NOMO-1 treated with DMSO at 0.1 percent for 48 hours (cell line): ENCODE measurements at regions not wholly inside any gene's neighbourhood (a gene's known extent, or its start where the extent isn't known, plus 50 kb on each side); places are given as distances from the start of the nearest gene placed in this dataset.

Experiments
- DNase-seq: peaks from one replicate; lab custom pipeline; 2025; ENCODE audit not compliant: unreplicated experiment; lab: John Stamatoyannopoulos, UW

DNA sequence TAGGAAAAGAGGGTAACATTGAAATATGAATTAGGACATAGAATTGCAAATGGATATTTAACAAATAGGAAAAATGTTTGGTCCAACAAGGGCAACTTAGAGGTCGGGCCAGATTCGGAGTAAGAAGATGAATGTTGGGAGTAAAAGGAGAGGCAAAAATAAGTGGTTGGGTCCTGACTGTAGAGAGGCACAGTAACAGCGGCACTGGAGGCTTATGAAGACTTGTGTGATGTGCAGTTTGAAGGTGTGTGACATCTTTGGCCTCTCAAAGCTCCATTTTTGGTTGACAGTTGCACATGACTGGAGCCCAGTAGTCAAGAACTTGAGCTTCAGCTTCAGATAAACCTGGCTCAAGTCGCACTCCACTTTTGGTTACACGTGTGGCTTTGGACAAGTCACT, 109.9 kb upstream of the PAXBP1 start:
- no peak for DNase-seq

DNA sequence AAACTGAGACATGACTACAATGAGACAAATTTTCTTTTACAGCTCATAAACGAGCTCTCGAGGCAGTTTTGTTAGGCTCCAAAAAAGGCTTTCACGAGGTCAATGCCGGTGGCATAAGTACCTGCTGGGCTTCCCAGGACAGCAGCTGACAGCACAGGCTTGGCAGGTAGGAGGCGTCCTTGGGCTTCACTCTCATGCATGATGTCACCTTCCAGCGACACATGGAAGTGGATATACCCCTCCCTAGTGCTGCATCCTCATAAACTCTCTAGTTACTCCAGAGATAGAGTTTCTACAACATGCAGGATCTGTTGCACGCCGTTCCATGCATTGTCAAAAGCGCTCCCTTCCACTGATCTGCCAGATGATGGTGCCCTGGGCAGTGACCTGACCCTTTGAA, 112.5 kb upstream of the PAXBP1 start:
- DNase-seq, result no peak

DNA sequence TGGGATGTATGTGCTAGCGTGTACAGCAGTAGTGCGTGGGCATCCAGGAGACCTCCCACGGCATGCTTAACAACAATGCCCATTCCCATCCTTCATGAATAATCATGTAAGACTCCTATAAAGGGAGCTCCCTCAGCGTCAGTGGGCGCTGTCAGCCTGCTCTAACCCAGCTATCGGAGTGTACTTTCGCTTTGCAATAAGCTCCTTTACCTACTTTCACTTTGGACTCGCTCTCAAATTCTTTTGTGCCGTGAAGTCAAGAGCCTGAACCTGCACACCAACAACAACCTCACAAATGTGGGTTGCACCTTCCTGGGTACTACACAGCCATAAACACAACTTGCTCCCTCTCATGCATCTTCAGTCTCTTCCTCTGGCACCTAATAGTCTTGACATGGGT, 114.8 kb upstream of the PAXBP1 start:
- DNase-seq, result no peak

DNA sequence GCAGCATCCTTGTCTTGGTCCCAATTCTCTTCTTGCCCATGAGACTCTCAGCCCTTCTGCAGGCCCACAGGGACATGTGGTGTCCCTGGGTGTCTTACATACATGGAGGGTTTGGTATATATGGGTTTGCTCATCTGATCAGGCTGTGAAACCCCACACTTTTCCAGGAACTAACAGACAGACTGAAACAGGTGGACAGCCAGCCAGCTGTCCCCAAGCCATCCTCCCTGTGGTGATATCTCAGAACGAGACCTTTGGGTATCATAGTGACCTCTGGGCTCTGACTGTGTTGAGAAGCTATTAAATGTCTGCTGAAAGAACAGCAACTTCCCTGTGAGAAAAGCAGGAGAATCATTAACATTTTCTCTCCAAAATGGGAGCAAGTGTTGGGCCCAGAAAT, 115.5 kb upstream of the PAXBP1 start:
- DNase-seq, result no peak

DNA sequence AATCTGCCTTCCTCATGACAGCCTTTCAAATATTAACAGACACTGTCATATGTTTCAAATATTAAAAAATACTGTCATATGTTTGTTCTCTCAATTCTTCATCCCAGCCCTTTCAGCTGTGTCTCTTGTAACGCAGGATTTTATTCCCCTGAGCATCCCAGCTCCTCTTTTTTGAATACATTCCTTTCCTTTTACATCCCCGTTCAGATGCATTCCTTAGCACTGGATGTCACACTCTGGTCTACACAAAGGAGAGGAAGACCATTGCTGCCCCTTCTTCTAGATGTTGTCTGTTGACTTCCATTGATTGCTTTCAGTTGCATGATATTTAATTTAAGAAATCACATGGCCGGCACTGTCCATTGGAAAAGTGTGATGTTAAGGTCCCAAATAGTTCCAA, 117.4 kb upstream of the PAXBP1 start:
- DNase-seq, result no peak

DNA sequence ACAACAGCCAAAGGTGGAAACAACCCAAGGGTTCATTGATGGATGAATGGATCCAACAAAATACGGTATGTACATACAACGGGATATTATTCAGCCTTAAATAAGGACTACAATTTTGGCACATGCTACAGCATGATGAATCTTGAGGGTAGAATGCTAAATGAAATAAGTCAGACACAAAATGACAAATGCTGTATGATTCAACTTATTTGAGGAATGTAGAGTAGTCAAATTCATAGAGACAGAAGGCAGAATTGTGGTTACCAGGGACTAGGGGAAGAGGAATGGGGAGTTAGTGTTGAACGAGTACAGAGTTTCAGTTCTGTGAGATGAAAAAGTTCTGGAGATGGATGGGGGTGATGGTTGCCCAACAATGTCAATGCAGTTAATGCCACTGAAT, 118.0 kb upstream of the PAXBP1 start:
- DNase-seq, result no peak

DNA sequence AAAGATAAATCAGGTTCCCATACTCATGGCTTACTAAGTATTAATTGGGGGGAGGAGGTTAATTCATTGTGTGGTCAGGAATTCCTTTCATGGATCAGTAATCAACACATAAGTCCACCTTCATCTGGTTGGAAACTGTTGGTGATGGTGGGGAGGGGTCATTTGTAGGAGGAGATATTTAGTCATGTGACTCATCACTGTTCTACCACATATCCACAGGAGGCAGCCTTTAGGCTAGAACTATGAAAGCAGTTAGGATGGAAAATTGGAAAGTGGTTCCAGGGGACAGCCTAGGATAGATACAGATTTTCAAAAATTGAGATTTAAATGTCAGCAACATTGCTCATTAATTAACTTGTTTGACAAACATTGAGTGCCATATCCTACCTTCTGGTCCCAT, 122.8 kb upstream of the PAXBP1 start:
- DNase-seq, result no peak

DNA sequence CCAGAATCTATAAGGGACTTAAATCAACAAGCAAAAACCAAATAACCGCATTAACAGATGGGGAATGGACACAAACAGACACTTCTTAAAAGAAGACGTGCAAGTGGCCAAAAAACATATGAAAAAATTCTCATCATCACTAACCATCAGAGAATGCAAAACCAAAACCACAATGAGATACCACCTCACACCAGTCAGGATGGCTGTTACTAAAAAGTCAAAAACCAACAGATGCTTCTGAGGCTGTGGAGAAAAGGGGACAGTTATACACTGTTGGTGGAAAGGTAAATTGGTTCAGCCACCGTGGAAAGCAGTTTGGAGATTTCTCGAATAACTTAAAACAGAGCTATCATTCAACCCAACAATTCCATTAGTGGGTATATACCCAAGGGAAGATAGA, 124.9 kb upstream of the OLIG2 start:
- no peak for DNase-seq

DNA sequence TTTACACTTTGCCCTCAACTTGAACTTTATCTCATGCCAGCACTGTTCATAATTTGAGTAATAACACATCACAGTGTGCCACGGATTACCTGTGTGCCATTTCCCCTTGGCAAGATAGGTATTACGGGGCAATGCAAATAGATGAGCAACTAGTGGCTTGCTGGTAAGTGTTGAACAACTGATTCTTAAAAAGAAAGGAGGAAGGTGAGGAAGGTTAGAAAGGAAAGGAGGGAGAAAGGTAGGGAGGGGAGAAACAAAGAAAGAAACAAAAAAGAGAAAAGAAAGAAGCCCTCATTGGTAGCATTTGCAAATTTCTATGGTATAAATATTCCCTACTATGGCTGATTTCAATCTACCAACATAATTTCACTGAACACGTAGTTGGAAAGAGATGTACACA, 118.2 kb upstream of the OLIG2 start:
- DNase-seq, result no peak

DNA sequence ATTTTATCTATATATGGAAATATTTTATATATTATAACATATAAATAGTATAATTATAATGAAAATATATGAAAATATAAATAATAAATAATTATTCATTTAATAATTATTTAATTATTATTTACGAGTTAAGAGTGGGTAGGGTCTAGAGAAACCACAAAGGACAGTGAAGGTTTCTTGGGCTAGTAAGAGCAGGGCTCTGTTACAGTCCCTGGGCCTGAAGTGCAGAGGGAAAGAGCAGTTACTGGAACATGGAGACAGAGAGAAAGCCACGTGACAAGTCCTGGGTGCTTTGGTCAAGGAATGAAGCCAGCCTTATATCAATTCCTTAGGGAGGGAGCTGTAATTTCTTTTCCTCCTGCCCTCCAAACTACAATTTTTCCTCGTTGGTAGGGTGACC, 117.2 kb upstream of the OLIG2 start:
- no peak for DNase-seq

DNA sequence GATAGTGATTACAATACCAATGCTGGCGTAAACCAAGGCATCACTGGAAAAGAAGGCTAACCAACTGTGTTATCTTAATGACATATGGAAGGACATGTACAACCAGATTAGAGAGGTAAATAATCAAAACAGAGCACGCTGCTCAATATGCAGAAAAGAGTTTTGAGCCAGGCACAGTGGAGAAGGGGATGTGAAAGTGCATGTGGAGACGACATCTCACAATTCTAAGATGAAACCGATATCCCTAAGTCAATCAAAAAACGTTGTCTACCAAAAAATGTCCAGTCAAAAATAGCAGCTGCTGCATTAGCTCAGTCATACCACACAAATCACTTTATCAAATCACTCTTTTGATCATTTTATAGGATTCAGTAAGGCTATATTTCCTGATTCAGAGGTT, 116.3 kb upstream of the OLIG2 start:
- DNase-seq, result peak; percentile 41

DNA sequence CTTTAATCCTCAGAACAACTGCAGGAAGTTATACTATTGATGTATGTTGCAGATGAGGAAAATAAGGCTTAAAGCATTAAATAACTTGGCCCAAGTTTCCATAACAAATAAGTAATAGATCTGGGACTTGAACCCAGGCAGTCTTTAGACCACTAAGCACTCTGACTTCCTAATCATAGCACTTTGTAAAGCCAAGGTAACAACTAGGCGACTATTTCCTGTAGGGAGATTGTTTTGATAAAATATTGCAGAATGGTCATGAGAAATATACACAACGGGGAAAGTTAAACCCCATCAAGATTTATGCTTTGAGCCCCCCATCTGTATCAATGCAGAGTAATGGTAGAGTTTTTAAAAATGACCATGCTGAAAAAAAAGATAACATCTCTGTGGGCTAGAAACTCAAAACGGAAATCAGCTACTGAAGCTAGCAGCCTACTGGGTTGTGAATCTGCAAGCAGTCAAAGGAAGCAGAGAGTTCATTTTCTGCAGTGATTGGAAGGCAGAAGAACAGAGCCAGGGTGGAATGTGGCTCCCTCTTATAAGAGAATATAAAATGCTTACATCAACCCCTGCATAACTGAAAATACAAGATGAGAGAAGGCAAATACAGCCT, 111.2 kb upstream of the OLIG2 start:
- no peak for DNase-seq

DNA sequence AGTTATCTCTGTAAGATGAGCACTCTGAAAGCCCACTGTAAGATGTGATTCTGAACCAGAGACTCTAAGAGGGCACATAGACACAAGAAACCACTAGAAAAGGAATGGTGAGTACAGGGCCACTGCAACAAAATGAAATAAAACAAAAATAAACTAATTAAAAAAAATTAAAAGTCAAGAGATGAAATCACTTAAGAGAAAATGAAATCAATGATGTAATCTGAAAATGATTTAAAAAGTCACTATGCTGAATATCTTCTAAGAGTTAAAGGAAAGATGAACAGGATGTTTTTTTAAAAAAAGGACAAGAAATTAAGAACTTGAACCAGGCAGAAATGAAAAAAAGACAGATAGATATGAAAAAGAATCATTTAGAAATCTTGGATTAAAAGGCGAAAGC, 110.6 kb upstream of the OLIG2 start:
- no peak for DNase-seq

DNA sequence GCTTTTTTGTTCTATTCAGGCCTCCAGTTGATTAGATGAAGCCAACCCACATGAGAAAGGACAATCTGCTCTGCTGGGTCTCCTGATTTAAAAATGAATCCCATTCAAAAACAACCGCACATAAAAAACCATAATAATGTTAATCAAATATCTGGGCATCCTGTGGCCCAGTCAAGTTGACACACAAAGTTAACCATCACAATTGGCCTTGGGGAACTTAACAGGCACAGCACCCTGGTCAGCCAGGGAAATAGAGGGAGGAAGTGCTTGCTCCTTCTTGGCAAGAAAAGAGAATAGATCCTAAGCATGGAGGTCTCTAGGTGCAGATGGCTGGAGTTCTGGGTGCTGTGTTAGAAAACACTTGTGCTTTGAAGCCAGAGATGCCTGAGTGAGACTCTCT, 109.6 kb upstream of the OLIG2 start:
- DNase-seq, result no peak

DNA sequence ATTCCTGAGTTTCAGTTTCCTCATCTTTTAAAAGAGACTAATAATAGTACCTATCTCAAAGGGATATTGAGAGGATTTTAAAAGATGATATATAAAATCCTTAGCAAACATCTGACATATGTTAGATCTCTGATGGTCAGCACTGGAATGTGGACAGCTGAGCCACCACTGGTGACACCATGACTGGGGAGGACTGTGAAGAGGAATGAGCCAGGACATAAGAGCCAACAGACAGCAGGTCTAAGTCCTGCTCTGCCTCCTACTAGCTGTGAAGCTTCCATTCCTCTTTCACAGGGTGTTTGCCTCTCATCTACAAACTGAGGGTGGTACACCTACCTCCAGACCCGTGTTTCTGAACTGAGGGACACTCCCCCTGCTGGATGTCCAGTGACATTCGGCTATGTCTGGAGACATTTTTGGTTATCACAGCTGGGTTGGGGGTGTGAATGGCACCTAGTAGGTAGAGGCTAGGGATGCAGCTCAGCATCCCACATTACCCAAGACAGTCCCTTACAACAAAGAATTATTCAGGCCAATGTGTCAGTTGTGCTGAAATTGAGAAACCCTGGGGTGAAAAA, 109.1 kb upstream of the OLIG2 start:
- DNase-seq, result no peak

DNA sequence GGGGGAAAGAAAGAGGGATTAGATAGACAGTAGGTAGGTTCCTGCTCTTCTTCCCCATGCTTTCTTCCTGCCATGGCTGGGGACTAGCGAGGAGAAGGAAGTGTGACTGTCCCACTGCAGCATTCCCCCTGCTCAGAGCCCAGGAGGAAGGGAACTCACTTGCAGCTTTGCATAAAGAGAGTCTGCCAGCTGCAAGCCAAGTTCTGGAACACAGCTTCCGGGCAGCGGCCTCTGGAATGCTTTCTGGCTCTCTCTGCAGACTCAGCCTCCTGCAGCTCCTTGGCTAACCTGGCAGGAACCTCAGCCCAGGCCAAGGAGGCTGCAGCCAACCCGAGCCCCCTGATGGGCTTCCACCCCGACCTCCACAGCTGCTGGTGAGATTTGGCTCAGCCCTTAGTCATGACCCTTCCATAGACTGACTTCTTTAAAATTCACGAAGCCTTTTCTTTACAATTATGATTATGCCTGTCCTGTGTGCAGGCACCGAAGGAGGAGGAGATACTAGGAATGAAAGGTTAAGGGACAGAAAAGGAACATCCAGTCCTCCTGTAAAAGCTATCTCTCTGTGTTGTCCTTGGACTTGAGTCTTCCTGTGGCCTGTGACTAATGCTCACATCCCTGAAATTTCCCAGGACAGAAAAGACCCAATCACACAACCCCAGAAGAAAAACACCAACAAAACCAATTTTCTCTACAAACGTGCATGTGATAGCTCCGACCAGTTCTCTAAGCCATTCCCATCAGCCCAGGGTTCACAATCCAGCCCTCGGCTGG, 108.2 kb upstream of the OLIG2 start:
- no peak for DNase-seq

DNA sequence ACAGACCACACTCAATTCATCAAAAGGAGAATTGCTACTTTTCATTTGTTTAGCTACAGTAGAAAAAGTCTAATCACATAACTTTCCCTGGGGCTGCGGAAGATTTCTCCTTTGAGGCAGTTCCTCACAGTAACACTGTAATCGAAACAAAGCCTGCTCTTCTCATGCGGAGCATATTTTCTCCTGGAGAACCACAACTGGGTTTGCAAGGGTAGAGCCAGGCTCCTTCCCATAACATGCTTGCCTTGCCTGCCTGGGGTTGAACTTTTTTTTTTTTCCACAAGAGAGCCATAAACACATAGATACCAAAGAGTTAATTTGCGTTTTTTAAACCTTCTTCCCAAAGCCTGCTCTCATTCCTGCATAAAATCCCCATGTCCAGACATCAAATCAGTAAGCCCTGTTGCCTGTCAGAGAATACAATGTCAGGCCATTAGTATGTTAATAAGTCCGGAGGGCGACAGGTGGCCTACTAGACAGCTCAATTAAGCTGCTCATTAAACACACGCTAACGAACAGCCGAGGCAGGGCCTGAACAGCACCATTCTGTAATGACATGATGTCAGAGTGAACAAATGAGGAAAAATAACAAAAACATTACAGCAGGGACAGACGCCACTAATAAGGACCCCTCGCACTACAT, 107.1 kb upstream of the OLIG2 start:
- DNase-seq, result no peak

DNA sequence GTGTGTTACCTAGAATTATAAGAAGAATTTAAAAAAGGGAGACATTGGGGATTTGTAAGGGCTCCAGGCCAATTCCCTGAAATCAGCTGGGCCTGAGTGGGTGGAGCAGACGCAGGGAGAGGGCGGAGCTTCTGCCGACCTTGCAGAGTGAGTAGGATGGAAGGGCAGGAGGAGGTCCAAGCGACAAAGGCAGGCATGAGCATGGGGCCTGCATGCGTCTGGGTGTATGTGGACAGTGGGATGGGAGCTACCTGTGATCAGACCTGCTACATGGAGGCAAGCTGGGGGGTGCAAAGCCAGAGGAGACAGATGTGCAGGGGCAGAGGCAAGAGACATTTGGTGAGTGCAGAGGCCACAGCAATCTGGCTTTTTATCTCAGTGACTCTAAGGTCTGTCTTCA, 105.3 kb upstream of the OLIG2 start:
- DNase-seq, result no peak

DNA sequence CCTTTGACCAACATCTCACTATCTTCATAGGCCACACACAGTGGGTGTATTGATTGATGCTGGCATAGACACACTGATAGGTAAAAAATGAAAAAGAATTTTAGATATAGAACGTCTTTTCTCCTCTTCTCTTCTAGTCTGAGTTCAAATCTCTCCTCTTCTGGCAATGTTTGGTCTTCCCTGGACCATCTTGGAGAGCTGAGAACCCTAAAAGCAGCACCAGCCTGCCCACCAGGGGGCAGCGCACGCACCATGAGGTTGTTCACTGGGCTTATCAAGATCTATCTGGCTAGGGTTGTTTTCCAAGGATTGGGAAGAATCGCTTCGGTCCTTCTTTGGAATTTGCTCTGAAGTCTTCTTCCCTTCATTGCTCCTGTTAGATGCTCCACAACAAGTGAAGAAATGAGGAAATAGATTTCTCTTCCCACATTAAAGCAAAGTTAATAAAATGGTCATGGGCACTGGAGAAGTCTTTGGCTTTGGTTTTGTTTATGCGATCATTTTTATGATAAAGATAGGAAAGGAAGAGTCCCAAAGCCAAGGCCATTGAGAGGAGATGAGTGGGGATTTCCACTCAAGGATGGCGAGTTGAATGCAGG, 104.0 kb upstream of the OLIG2 start:
- no peak for DNase-seq

DNA sequence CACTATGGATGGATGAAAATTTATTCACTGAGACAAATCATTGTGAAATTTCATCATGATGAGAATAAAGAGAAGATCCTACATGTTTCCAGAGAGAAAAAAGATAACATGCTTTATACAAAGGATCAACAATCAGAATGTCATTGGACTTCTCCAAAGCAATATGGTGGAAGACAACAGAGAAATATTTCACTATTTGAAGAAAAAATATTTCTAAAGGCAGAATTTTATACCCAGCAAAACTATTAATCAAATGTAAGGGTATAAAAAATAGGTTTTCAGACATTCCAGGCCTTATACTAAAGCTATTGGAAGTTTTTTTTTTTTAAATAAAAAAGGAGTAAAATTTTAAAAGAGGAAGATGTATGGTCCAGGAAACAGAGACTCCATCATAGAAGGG, 100.6 kb upstream of the OLIG2 start:
- DNase-seq, result no peak

DNA sequence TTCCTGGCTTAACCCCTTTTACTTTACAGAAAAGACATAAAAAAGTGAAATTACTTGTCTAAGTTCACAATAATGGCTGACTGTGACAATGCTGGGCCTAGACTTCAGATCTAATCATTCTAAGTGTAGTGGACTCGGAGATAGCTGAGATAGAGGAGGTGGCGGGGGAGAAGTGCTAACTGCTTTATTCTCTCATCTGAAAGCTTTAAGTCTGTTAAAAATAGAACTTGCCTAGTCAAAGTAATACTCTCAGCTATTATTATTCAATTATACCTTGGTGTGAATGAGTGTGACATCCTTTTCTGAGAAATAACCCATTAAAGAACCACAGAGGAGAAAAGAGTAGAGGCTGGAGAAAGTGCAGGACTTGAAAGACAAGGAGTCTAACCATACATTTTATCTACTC, 96.1 kb upstream of the OLIG2 start:
- DNase-seq, result no peak

DNA sequence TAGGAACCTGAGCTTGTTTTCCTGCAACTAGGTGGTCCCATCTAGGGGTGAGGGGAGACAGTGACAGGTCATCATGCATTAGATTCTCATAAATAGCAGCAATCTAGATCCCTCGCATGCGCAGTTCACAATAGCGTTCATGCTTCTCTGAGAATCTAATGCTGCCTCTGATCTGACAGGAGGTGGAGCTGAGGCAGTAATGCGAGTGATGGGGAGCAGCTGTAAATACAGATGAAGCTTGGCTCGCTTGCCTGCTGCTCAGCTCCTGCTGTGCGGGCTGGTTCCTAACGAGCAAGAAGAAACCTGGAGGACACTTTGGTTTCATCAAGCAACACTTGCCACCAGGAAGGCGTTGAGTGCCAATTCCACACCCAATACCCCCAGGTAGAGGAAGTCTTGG, 95.1 kb upstream of the OLIG2 start:
- DNase-seq, result no peak
